GM23338 (cell line): ENCODE measurements at regions not wholly inside any gene's neighbourhood (a gene's known extent, or its start where the extent isn't known, plus 50 kb on each side); places are given as distances from the start of the nearest gene placed in this dataset.

Experiments used
- ATAC-seq: fragments of 200-7000 bp; cut with Tn5 transposase; 3 replicates; pipeline ENCODE4 v1.9.1; 2020
- DNase-seq: peaks from one replicate; pipeline ENCODE4 v3.0.0-alpha.2; 2015; ENCODE audit warnings: low spot score
- H2AFZ ChIP-seq: fragments of 200-600 bp; sonication (generic); 2 replicates; pipeline ENCODE4 v1.8.0; 2016; ENCODE audit warnings: antibody characterized with exemption, mild to moderate bottlenecking, moderate library complexity
- H3F3A ChIP-seq: fragments of 200-600 bp; sonication (generic); replicated peaks from 2 replicates; pipeline ENCODE4 v1.8.0; 2017; ENCODE audit warnings: antibody characterized with exemption, mixed run types, low read depth
- H3K27ac ChIP-seq: fragments of 200-600 bp; sonication (generic); 2 replicates; pipeline ENCODE4 v1.6.1; 2016; ENCODE audit warnings: low read depth
- H3K27me3 ChIP-seq: fragments of 200-600 bp; sonication (generic); 2 replicates; pipeline ENCODE4 v1.8.0; 2016; ENCODE audit warnings: mild to moderate bottlenecking, mixed run types, moderate library complexity; ENCODE audit not compliant: insufficient read depth
- H3K36me3 ChIP-seq: fragments of 200-600 bp; sonication (generic); 2 replicates; pipeline ENCODE4 v1.8.0; 2016; ENCODE audit warnings: mild to moderate bottlenecking; ENCODE audit not compliant: insufficient read depth
- H3K4me1 ChIP-seq: fragments of 200-600 bp; sonication (generic); 2 replicates; pipeline ENCODE4 v1.8.0; 2016; ENCODE audit warnings: mild to moderate bottlenecking, moderate library complexity; ENCODE audit not compliant: insufficient read depth
- H3K4me2 ChIP-seq: fragments of 200-600 bp; sonication (generic); 2 replicates; pipeline ENCODE4 v1.7.1; 2017; ENCODE audit warnings: mixed run types
- H3K4me3 ChIP-seq: fragments of 200-600 bp; sonication (generic); 2 replicates; pipeline ENCODE4 v1.6.1; 2016; ENCODE audit warnings: mixed run types
- H3K79me2 ChIP-seq: fragments of 200-600 bp; sonication (generic); replicated peaks from 2 replicates; pipeline ENCODE4 v1.8.0; 2017; ENCODE audit warnings: mild to moderate bottlenecking; ENCODE audit not compliant: insufficient read depth
- H3K9me2 ChIP-seq: fragments of 200-600 bp; sonication (generic); 2 replicates; pipeline ENCODE4 v1.8.0; 2017; ENCODE audit not compliant: insufficient read depth
- H4K20me1 ChIP-seq: fragments of 200-600 bp; sonication (generic); replicated peaks from 2 replicates; pipeline ENCODE4 v1.8.0; 2017; ENCODE audit warnings: mild to moderate bottlenecking; ENCODE audit not compliant: insufficient read depth
- H3K27ac Mint-ChIP-seq: 2 replicates; pipeline ENCODE4 v1.8.0; 2020; ENCODE audit warnings: inconsistent platforms, mild to moderate bottlenecking, moderate library complexity, mixed read lengths
- H3K27me3 Mint-ChIP-seq: 3 replicates; pipeline ENCODE4 v1.8.0; 2022; ENCODE audit warnings: low read depth, mild to moderate bottlenecking, moderate library complexity, mixed read lengths, inconsistent platforms; ENCODE audit not compliant: insufficient read depth, poor library complexity
- H3K36me3 Mint-ChIP-seq: 3 replicates; pipeline ENCODE4 v1.8.0; 2021; ENCODE audit warnings: low read depth, mild to moderate bottlenecking, inconsistent platforms, moderate library complexity, mixed read lengths
- H3K4me1 Mint-ChIP-seq: 3 replicates; pipeline ENCODE4 v1.8.0; 2020; ENCODE audit warnings: mild to moderate bottlenecking, inconsistent platforms, mixed read lengths
- H3K4me3 Mint-ChIP-seq: 3 replicates; pipeline ENCODE4 v1.8.0; 2021; ENCODE audit warnings: moderate library complexity, mild to moderate bottlenecking, inconsistent platforms, mixed read lengths
- H3K9me3 Mint-ChIP-seq: 3 replicates; pipeline ENCODE4 v1.8.0; 2020; ENCODE audit warnings: moderate library complexity, mild to moderate bottlenecking, inconsistent platforms, mixed read lengths
- CREB1 ChIP-seq: fragments of 250-450 bp; sonication (Bioruptor Pico); IDR thresholded peaks from 2 replicates; pipeline ENCODE4 v1.5.0; 2020; ENCODE audit warnings: low read depth, mild to moderate bottlenecking, moderate library complexity
- CTCF ChIP-seq, 2 experiments: fragments of 200-600 bp in 1 of 2; sonication (generic) in 1 of 2; conservative IDR thresholded peaks; 2 replicates each; pipeline versions ENCODE4 v1.5.1 to v1.6.1; 2016 to 2017; ENCODE audit warnings: antibody characterized with exemption in 2 of 2, low read depth in 2 of 2, mild to moderate bottlenecking in 2 of 2, moderate library complexity in 1 of 2
- ETS1 ChIP-seq: IDR thresholded peaks from 2 replicates; pipeline ENCODE4 v1.6.1; 2016; ENCODE audit warnings: antibody characterized with exemption
- EZH2 ChIP-seq: fragments of 200-600 bp; sonication (generic); IDR thresholded peaks from one replicate; pipeline ENCODE4 v1.8.0; 2017; ENCODE audit warnings: antibody characterized with exemption, mild to moderate bottlenecking, low read depth; ENCODE audit not compliant: unreplicated experiment
- EZH2phosphoT487 ChIP-seq: fragments of 200-600 bp; sonication (generic); IDR thresholded peaks from one replicate; pipeline ENCODE4 v1.8.1; 2018; ENCODE audit warnings: antibody characterized with exemption; ENCODE audit not compliant: unreplicated experiment
- JUNB ChIP-seq: IDR thresholded peaks from one replicate; pipeline ENCODE4 v1.6.1; 2016; ENCODE audit warnings: antibody characterized with exemption; ENCODE audit not compliant: unreplicated experiment
- NANOG ChIP-seq: IDR thresholded peaks from 2 replicates; pipeline ENCODE4 v1.6.1; 2016; ENCODE audit warnings: antibody characterized with exemption, borderline replicate concordance
- POLR2AphosphoS5 ChIP-seq: IDR thresholded peaks from 2 replicates; pipeline ENCODE4 v1.6.1; 2016; ENCODE audit warnings: antibody characterized with exemption, low read depth
- REST ChIP-seq: IDR thresholded peaks from one replicate; pipeline ENCODE4 v1.6.1; 2018; ENCODE audit warnings: antibody characterized with exemption; ENCODE audit not compliant: unreplicated experiment
- STAT1 ChIP-seq: IDR thresholded peaks from one replicate; pipeline ENCODE4 v1.6.1; 2016; ENCODE audit warnings: antibody characterized with exemption; ENCODE audit not compliant: unreplicated experiment
- ZNF114 ChIP-seq: fragments of 250-450 bp; sonication (Bioruptor Pico); IDR thresholded peaks from 2 replicates; pipeline ENCODE4 v1.5.0; 2020; ENCODE audit warnings: mild to moderate bottlenecking, moderate library complexity
- ZNF331 ChIP-seq: fragments of 250-450 bp; sonication (Bioruptor Pico); IDR thresholded peaks from 2 replicates; pipeline ENCODE4 v1.5.0; 2020; ENCODE audit warnings: low read depth, mild to moderate bottlenecking, moderate library complexity
- ZNF462 ChIP-seq: fragments of 250-450 bp; sonication (Bioruptor Pico); IDR thresholded peaks from 2 replicates; pipeline ENCODE4 v1.5.0; 2020; ENCODE audit warnings: mild to moderate bottlenecking, moderate library complexity

- no peak overlapping the region for H3K27ac Mint-ChIP-seq
Measured at GRCh38 chr4:180855184-180855583, 1388.0 kb upstream of the TENM3 start.

More at GRCh38 chr4:180855184-180855583, 1388.0 kb upstream of the TENM3 start:
- Mint-ChIP-seq H3K9me3 (no peaks in the 10 kb centered on the region; the same call in 2 of the 3 replicates), H3K4me3 (no peak overlapping the region), H3K4me1 (peaks cover 13% of the 10 kb centered on the region), H3K36me3 (peaks cover 8% of the 10 kb centered on the region; the same call in 1 of the 3 replicates), H3K27me3 (peaks cover 3% of the 10 kb centered on the region)
- Histone ChIP-seq H3K36me3 (no peaks in the 10 kb centered on the region), H3K27me3 (no peaks in the 10 kb centered on the region), H3K4me2 (no peak overlapping the region), H2AFZ (no peak overlapping the region), H3K9me2 (no peaks in the 10 kb centered on the region), H3K4me1 (peaks cover 4% of the 10 kb centered on the region; the same call in 1 of the 2 replicates), H3K27ac (no peak overlapping the region), H4K20me1 (no peaks in the 10 kb centered on the region), H3K4me3 (no peak overlapping the region), H3F3A (no peaks in the 10 kb centered on the region), H3K79me2 (no peaks in the 10 kb centered on the region)
- DNase-seq (no peak), ATAC-seq (no peak)
- TF ChIP-seq STAT1: no peak
- TF ChIP-seq EZH2: no peak
- no peak for TF ChIP-seq CREB1 (CRISPR knock-in tag)
- no peak for TF ChIP-seq ZNF114 (CRISPR knock-in tag)
- no peak for TF ChIP-seq JUNB
- TF ChIP-seq ZNF462: no peak
- no peak for TF ChIP-seq NANOG
- TF ChIP-seq ETS1: no peak
- TF ChIP-seq CTCF (conservative IDR thresholded peaks at IDR 0.05; ENCODE audit: low read depth in 2 of 2): no peak
- TF ChIP-seq EZH2phosphoT487: no peak
- TF ChIP-seq ZNF331 (CRISPR knock-in tag): no peak
- no peak for TF ChIP-seq REST
- no peak for TF ChIP-seq POLR2AphosphoS5
